22Rv1 (cell line): ENCODE measurements at regions not wholly inside any gene's neighbourhood (a gene's known extent, or its start where the extent isn't known, plus 50 kb on each side); places are given as distances from the start of the nearest gene placed in this dataset.

Experiments used
- H3K27ac ChIP-seq: fragments of 450-650 bp; 2 replicates; pipeline ENCODE4 v1.5.1; 2017
- CTCF ChIP-seq: fragments of 450-650 bp; IDR thresholded peaks from 2 replicates; pipeline ENCODE4 v1.5.1; 2017; ENCODE audit warnings: mild to moderate bottlenecking
- ZFX ChIP-seq: fragments of 450-650 bp; IDR thresholded peaks from 2 replicates; pipeline ENCODE4 v1.6.1; 2017; ENCODE audit warnings: antibody characterized with exemption, borderline replicate concordance

- no peak for TF ChIP-seq ZFX
- TF ChIP-seq CTCF = no peak
These were observed 176.5 kb upstream of the PRICKLE1 start for GRCh38 chr12:42766026-42766425.

GRCh38 chr12:42763682-42764081 lies 174.1 kb upstream of the PRICKLE1 start:
- H3K27ac ChIP-seq = no peak overlapping the region
- no peak for TF ChIP-seq ZFX
- no peak for TF ChIP-seq CTCF

More at GRCh38 chr12:42766026-42766425, 176.5 kb upstream of the PRICKLE1 start:
- no peak overlapping the region for H3K27ac ChIP-seq

GRCh38 chr12:42762395-42762925 lies 172.9 kb upstream of the PRICKLE1 start:
- H3K27ac ChIP-seq = no peak overlapping the region
- no peak for TF ChIP-seq ZFX
- TF ChIP-seq CTCF = no peak

- H3K27ac ChIP-seq = no peak overlapping the region
- TF ChIP-seq ZFX (no peak), CTCF (no peak)
These were observed 172.2 kb upstream of the PRICKLE1 start for GRCh38 chr12:42761601-42762350.

- H3K27ac ChIP-seq = no peak overlapping the region
- no peak for TF ChIP-seq CTCF
- no peak for TF ChIP-seq ZFX
These were observed 171.5 kb upstream of the PRICKLE1 start for GRCh38 chr12:42761086-42761485.

- TF ChIP-seq ZFX = no peak
- no peak for TF ChIP-seq CTCF
- H3K27ac ChIP-seq = no peak overlapping the region
These were observed 171.0 kb upstream of the PRICKLE1 start for GRCh38 chr12:42760550-42760949.

GRCh38 chr12:42759622-42760273 lies 170.2 kb upstream of the PRICKLE1 start:
- no peak for TF ChIP-seq ZFX
- TF ChIP-seq CTCF = no peak
- no peak overlapping the region for H3K27ac ChIP-seq
